Astrocyte of the cerebellum (primary cell): ENCODE measurements at regions not wholly inside any gene's neighbourhood (a gene's known extent, or its start where the extent isn't known, plus 50 kb on each side); places are given as distances from the start of the nearest gene placed in this dataset.

Source experiments
- DNase-seq: peaks from one replicate; pipeline ENCODE4 v3.0.0-alpha.2; 2011; ENCODE audit warnings: low read depth
- H3K4me3 ChIP-seq: 2 replicates; pipeline ENCODE4 v1.5.1; 2011; ENCODE audit warnings: mild to moderate bottlenecking, low read depth, low read length, moderate library complexity
- in situ Hi-C: cut with HindIII; loops from 2 replicates; pipeline ENCODE4 v1.10.0; 2017; ENCODE audit warnings: low sequenced_read_pairs
- TF ChIP-seq, protein P1 (sequence below): IDR thresholded peaks from 2 replicates; pipeline ENCODE4 v1.5.1; 2012; ENCODE audit warnings: low read length, low read depth, moderate library complexity, mild to moderate bottlenecking; ENCODE audit errors: missing control alignments

DNA sequence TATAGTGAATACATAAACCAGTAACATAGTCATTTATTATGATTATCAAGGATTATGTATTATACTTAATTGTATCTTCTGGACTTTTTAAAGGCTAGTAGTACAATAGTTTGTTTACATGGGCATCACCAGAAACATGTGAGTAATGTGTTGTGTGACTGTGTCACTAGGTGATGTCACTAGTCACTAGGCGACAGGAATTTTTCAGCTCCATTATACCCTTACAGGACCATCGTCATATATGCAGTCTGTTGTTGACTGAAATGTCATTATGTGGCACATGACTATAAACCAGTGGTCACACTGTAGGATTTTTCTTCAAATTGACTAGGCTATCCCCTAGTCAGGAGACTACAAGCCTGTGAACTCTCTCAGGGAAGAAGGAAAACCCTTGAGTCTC, 86.5 kb upstream of the CENPW start:
- in situ Hi-C loops: no loop called here
- DNase-seq: no peak
- H3K4me3 ChIP-seq: no peak overlapping the region
- TF ChIP-seq, protein P1, sequence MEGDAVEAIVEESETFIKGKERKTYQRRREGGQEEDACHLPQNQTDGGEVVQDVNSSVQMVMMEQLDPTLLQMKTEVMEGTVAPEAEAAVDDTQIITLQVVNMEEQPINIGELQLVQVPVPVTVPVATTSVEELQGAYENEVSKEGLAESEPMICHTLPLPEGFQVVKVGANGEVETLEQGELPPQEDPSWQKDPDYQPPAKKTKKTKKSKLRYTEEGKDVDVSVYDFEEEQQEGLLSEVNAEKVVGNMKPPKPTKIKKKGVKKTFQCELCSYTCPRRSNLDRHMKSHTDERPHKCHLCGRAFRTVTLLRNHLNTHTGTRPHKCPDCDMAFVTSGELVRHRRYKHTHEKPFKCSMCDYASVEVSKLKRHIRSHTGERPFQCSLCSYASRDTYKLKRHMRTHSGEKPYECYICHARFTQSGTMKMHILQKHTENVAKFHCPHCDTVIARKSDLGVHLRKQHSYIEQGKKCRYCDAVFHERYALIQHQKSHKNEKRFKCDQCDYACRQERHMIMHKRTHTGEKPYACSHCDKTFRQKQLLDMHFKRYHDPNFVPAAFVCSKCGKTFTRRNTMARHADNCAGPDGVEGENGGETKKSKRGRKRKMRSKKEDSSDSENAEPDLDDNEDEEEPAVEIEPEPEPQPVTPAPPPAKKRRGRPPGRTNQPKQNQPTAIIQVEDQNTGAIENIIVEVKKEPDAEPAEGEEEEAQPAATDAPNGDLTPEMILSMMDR: no peak

DNA sequence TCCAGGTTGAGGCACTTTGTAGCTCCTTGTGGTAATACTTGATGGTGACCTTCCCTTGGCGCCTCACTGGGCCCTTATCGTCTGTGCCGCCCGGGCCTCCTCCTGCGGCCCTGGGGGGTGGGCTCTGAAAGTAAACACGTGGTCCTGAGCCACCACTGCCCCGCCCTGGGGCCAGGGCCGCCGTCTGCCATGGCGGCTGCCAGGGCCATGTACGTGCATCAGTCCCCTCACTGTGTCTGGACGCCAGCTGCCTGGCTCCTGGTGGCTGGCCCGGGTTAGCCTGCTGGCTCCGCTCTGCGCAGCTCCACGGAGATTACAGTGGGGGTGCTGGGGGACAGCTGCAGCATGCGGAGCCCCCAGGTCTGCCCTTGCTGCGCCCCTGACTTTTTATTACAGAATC, 81.8 kb upstream of the CENPW start:
- H3K4me3 ChIP-seq: no peak overlapping the region
- DNase-seq: no peak
- in situ Hi-C loops: no loop called here
- TF ChIP-seq, protein P1: no peak

DNA sequence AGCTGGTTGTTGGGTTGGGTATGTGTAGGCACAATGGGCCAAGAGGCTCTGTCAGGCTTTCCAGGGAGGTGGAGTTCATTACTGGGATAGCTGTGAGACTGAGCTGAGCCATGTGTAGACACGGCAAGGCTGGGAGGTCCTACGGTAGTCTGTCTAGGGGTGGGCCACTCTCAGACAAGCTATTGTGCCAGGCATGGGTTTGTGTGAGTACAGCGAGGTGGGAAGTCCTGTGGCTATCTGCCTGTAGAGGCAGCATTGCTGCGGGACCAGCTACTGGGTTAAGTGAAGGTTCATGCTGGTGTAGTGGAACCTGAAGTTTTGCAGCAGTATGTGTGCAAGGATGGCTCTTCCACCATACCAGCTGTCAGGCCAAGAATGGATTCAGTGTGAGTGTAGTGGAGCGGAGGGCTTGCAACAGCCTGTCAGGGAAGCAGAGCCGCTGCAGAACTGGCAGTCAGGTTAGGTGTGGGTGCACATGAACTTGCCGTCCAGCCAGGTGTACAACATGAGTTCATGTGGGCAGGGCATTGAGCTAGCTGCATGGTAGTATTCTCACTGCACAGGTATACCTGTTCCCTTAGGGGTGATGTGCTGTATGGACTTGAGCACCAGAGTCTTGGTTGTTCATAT, 78.0 kb upstream of the CENPW start:
- in situ Hi-C loops: no loop called here
- H3K4me3 ChIP-seq: no peak overlapping the region
- DNase-seq: no peak
- TF ChIP-seq, protein P1: no peak

DNA sequence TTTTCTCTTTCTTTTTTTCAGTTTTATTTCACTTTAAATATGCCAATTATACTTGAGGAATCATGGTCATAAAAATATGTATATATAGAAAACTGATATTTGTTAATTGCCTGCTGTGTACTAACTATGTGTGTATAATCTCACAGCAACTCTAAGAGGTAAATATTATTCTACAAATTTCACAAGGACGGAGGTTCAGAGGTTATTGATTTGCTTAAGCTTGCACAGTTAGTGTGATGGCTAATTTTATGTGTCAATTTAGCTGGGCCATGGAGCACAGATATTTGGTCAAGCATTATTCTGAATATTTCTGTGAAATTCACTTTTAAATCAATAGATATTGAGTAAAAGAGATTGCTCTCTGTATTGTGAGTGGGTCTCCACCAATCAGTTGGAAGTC, 75.7 kb upstream of the CENPW start:
- TF ChIP-seq, protein P1: no peak
- no peak overlapping the region for H3K4me3 ChIP-seq
- no peak for DNase-seq
- in situ Hi-C loops: no loop called here

DNA sequence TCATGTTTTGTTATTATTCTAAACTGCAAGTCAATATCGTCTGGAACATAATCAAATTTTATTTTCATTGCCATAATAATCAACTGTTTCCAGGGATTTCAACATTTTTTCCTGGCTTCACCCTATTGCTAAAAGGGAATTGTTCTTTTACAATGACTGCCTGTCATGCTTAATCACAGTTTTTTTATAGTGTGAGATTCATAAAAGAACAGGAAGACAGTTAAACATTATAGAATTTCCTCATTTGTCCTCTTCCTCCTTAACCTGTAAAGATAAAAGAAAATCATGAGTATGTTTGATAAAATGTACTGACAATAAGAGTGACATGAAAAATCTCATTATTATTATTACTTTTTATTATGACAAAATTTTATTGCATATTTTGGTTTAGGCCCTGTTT, 73.3 kb upstream of the CENPW start:
- in situ Hi-C loops: no loop called here
- H3K4me3 ChIP-seq: no peak overlapping the region
- TF ChIP-seq, protein P1: no peak
- DNase-seq: no peak

DNA sequence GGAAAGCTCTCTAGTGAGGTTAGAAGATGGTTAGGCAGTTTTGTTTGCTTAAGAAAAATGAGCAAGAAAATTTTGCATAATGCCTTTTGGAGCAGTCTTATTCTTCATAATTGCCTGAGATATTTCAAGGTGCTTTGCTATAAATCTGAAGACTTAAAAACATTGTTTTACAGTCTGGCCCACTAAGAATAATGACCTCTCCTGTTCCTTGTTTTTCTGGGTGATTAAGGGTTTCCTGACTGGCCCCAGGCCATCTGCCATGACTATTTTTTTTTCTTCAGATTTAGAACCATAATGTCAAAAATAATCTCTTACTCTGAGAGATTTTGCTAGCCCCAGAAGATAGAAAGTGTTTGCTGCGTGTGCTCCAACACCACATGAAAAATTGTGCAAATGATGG, 72.3 kb upstream of the CENPW start:
- TF ChIP-seq, protein P1: no peak
- no peak overlapping the region for H3K4me3 ChIP-seq
- DNase-seq: no peak
- in situ Hi-C loops: no loop called here
